DMS53 treated with DMSO at 0.1 percent for 48 hours (cell line): ENCODE measurements at regions not wholly inside any gene's neighbourhood (a gene's known extent, or its start where the extent isn't known, plus 50 kb on each side); places are given as distances from the start of the nearest gene placed in this dataset.

Experiments used
- DNase-seq: peaks from one replicate; lab custom pipeline; 2025; ENCODE audit not compliant: unreplicated experiment; lab: John Stamatoyannopoulos, UW

- DNase-seq, result no peak
These were observed 676.9 kb downstream of the GATA3 start for GRCh38 chr10:8731121-8732095.

GRCh38 chr10:8738987-8739386, 684.5 kb downstream of the GATA3 start:
- no peak for DNase-seq

- DNase-seq, result no peak
These were observed 697.8 kb downstream of the GATA3 start for GRCh38 chr10:8752146-8752843.

GRCh38 chr10:8758029-8758428, 703.5 kb downstream of the GATA3 start:
- DNase-seq, result no peak

- no peak for DNase-seq
These were observed 712.4 kb downstream of the GATA3 start for GRCh38 chr10:8766899-8767298.

GRCh38 chr10:8767591-8767990, 713.1 kb downstream of the GATA3 start:
- no peak for DNase-seq

GRCh38 chr10:8768341-8768740, 713.9 kb downstream of the GATA3 start:
- DNase-seq, result no peak

GRCh38 chr10:8768852-8769251, 714.4 kb downstream of the GATA3 start:
- DNase-seq, result no peak

- no peak for DNase-seq
These were observed 722.6 kb downstream of the GATA3 start for GRCh38 chr10:8776926-8777622.

- no peak for DNase-seq
These were observed 724.2 kb downstream of the GATA3 start for GRCh38 chr10:8778713-8779112.

GRCh38 chr10:8787649-8788048, 733.2 kb downstream of the GATA3 start:
- DNase-seq, result no peak

- DNase-seq, result no peak
These were observed 735.9 kb downstream of the GATA3 start for GRCh38 chr10:8790390-8790789.

- no peak for DNase-seq
These were observed 740.4 kb downstream of the GATA3 start for GRCh38 chr10:8794860-8795259.

- no peak for DNase-seq
These were observed 745.9 kb downstream of the GATA3 start for GRCh38 chr10:8800426-8800825.

GRCh38 chr10:8803992-8804391, 749.5 kb downstream of the GATA3 start:
- no peak for DNase-seq

GRCh38 chr10:8810677-8811076, 756.2 kb downstream of the GATA3 start:
- DNase-seq, result no peak

GRCh38 chr10:8811201-8811600, 756.7 kb downstream of the GATA3 start:
- no peak for DNase-seq

- DNase-seq, result no peak
These were observed 761.5 kb downstream of the GATA3 start for GRCh38 chr10:8815969-8816368.

GRCh38 chr10:8817299-8817698, 762.8 kb downstream of the GATA3 start:
- DNase-seq, result no peak

- no peak for DNase-seq
These were observed 771.1 kb downstream of the GATA3 start for GRCh38 chr10:8825611-8826010.

GRCh38 chr10:8829592-8829991, 775.1 kb downstream of the GATA3 start:
- DNase-seq, result no peak

GRCh38 chr10:8830048-8830447, 775.6 kb downstream of the GATA3 start:
- no peak for DNase-seq
